ENCODE measurements at regions not wholly inside any gene's neighbourhood (a gene's known extent, or its start where the extent isn't known, plus 50 kb on each side); places are given as distances from the start of the nearest gene placed in this dataset.
A peak's percentile ranks its signal among the peaks of the same experiment; 100 is the strongest.

- Histone ChIP-seq H3K36me3 (no peaks in the 10 kb centered on the region), H3K27ac (no peak overlapping the region), H3K9me3 (no peaks in the 10 kb centered on the region), H3K4me1 (no peaks in the 10 kb centered on the region), H3K9ac (ENCODE audit: low read depth in 2 of 2, low read length in 2 of 2) (no peak overlapping the region), H3K27me3 (no peaks in the 10 kb centered on the region), H3K4me3 (no peak overlapping the region)
- intact Hi-C loops (cut with DNase I), result loop anchor here (5.0 kb wide), 1 partner anchor 1147 kb away; the partner anchor contains the start of gene TENT5A
- peak; percentile 32 for TF ChIP-seq CTCF (IDR thresholded peaks at IDR 0.05)
- DNase-seq, result no peak
Observed at GRCh38 chr6:80605165-80605989, 498.9 kb downstream of the BCKDHB start.

GRCh38 chr6:80603679-80604078, 497.2 kb downstream of the BCKDHB start:
- Histone ChIP-seq H3K36me3 (no peaks in the 10 kb centered on the region), H3K4me3 (no peak overlapping the region), H3K27ac (no peak overlapping the region), H3K4me1 (no peaks in the 10 kb centered on the region), H3K9ac (ENCODE audit: low read depth in 2 of 2, low read length in 2 of 2) (no peak overlapping the region), H3K9me3 (no peaks in the 10 kb centered on the region), H3K27me3 (no peaks in the 10 kb centered on the region)
- intact Hi-C loops (cut with DNase I), result no loop called here
- DNase-seq, result no peak
- no peak for TF ChIP-seq CTCF (IDR thresholded peaks at IDR 0.05)

- Histone ChIP-seq H3K4me1 (no peaks in the 10 kb centered on the region), H3K4me3 (no peak overlapping the region), H3K9ac (ENCODE audit: low read depth in 2 of 2, low read length in 2 of 2) (no peak overlapping the region), H3K36me3 (no peaks in the 10 kb centered on the region), H3K27me3 (no peaks in the 10 kb centered on the region), H3K9me3 (no peaks in the 10 kb centered on the region), H3K27ac (no peak overlapping the region)
- no peak for DNase-seq
- no peak for TF ChIP-seq CTCF (IDR thresholded peaks at IDR 0.05)
- intact Hi-C loops (cut with DNase I), result no loop called here
Observed at GRCh38 chr6:80594461-80594860, 488.0 kb downstream of the BCKDHB start.

GRCh38 chr6:80592436-80592835, 486.0 kb downstream of the BCKDHB start:
- Histone ChIP-seq H3K9me3 (no peaks in the 10 kb centered on the region), H3K27ac (no peak overlapping the region), H3K4me3 (no peak overlapping the region), H3K36me3 (no peaks in the 10 kb centered on the region), H3K9ac (ENCODE audit: low read depth in 2 of 2, low read length in 2 of 2) (no peak overlapping the region), H3K27me3 (no peaks in the 10 kb centered on the region), H3K4me1 (no peaks in the 10 kb centered on the region)
- TF ChIP-seq CTCF (IDR thresholded peaks at IDR 0.05), result no peak
- no peak for DNase-seq
- intact Hi-C loops (cut with DNase I), result no loop called here

- intact Hi-C loops (cut with DNase I), result no loop called here
Observed at GRCh38 chr6:80586242-80586641, 479.8 kb downstream of the BCKDHB start.

More at GRCh38 chr6:80586242-80586641, 479.8 kb downstream of the BCKDHB start:
- no peaks in the 10 kb centered on the region for H3K9me3 ChIP-seq
- no peak overlapping the region for H3K4me3 ChIP-seq
- no peak for DNase-seq
- no peak for TF ChIP-seq CTCF (IDR thresholded peaks at IDR 0.05)
- no peaks in the 10 kb centered on the region for H3K4me1 ChIP-seq
- H3K27me3 ChIP-seq, result no peaks in the 10 kb centered on the region
- no peak overlapping the region for H3K9ac ChIP-seq (ENCODE audit: low read depth in 2 of 2, low read length in 2 of 2)
- no peak overlapping the region for H3K27ac ChIP-seq
- no peaks in the 10 kb centered on the region for H3K36me3 ChIP-seq
